ENCODE measurements at regions not wholly inside any gene's neighbourhood (a gene's known extent, or its start where the extent isn't known, plus 50 kb on each side); places are given as distances from the start of the nearest gene placed in this dataset.

DNA sequence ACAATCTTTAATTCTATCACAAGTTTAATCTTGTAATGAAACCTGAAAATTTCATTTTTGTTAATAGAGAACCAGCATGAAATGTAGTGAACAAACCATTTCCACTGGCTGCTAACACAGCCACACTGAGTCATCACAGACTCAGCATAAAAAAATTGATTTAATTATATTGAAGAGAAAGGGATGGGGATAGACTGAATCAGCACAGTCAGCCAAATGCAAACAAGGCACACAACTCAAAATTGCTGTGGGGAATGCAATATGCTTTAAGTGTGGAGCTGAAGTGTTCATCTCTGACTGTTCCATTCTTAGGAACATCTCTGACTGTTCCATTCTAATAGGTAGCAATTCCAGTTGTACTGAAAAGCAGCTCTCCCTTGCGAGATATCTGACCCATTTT is 299.8 kb downstream of the MRPL39 start:
- TF ChIP-seq, protein P1, sequence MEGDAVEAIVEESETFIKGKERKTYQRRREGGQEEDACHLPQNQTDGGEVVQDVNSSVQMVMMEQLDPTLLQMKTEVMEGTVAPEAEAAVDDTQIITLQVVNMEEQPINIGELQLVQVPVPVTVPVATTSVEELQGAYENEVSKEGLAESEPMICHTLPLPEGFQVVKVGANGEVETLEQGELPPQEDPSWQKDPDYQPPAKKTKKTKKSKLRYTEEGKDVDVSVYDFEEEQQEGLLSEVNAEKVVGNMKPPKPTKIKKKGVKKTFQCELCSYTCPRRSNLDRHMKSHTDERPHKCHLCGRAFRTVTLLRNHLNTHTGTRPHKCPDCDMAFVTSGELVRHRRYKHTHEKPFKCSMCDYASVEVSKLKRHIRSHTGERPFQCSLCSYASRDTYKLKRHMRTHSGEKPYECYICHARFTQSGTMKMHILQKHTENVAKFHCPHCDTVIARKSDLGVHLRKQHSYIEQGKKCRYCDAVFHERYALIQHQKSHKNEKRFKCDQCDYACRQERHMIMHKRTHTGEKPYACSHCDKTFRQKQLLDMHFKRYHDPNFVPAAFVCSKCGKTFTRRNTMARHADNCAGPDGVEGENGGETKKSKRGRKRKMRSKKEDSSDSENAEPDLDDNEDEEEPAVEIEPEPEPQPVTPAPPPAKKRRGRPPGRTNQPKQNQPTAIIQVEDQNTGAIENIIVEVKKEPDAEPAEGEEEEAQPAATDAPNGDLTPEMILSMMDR (IDR thresholded peaks at IDR 0.05; ENCODE audit: insufficient read depth, low read depth, low read length) = no peak
- TF ChIP-seq EZH2 (IDR thresholded peaks at IDR 0.05; ENCODE audit: insufficient read depth, low read length) = no peak

Measured in astrocyte (in vitro differentiated cells and primary cell).